GM18507 (cell line): ENCODE measurements at regions not wholly inside any gene's neighbourhood (a gene's known extent, or its start where the extent isn't known, plus 50 kb on each side); places are given as distances from the start of the nearest gene placed in this dataset.

Source experiments
- DNase-seq: peaks from one replicate; pipeline ENCODE4 v3.0.0; 2011; ENCODE audit warnings: low read depth; ENCODE audit not compliant: insufficient read length; ENCODE audit errors: extremely low spot score
- FAIRE-seq: peaks from 2 replicates; lab custom pipeline; 2011; peaks lifted over from hg19 to GRCh38; lab: Jason Lieb, UNC

DNA sequence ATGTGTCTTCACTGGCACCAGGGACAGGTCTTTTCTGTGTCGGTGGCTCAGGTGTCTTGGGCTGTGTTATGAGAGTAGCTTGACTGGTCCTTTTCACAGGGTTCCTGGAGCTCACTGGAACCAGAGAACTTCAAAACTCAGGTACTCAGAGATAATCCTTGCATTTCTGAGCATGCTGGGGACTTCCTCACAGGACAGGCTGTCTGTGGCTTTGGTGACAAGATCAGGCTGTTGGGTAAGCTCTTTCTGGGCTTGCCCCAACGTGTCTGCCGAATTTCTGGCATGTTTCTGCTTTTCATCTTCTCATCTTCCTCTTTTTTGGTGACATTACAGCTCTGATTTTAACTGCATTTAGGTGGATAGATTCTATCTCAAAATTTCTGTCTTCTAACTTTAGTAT lies 270.0 kb downstream of the CDH26 start:
- DNase-seq = no peak
- no peak for FAIRE-seq

DNA sequence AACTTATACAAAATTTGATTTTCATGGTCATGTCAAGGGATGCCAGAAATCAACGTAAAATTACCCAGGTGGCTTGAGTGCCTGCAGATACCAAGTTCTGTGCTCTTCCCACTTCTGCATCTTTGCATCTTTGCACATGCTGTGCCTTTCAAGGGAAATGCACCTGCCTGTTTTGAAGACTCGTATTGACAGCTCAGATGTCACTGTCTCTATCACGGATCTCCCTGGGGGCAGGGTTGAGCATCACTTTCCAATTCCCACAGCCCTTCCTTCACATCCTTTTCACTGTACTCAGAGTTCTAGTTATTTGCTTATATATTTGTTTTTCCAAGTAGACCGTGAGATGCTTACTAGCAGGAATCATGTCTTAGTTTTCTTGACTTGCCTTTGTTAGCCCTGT lies 274.2 kb downstream of the CDH26 start:
- no peak for DNase-seq
- no peak for FAIRE-seq

DNA sequence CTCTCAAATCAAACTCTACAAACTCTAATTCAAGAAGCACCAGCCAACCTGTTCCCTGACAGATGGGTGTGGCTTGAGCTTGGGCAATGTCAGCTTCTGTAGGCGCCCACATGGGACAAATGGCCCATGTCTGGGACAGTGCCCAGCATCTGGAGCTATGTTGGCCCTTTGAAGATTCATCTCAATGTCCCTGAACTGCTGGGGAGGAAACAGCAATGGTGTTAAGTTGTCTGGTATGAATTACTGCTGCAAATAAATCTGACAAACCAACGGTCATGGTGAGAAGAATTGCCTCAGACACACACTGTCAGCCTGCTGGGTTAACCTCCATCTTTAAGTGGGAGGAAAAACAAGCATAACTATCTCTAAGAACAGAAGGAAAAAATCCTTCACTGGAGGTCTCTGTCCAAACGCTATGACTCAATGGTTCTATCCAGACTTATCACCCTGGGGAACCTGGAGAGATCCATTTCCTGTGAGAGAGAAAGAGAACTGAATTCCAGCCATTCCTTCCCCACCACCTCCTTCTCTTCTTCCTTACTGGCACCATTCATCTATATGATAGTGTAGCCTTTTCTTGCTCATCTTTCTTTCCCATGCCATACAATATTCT lies 274.9 kb downstream of the CDH26 start:
- no peak for DNase-seq

DNA sequence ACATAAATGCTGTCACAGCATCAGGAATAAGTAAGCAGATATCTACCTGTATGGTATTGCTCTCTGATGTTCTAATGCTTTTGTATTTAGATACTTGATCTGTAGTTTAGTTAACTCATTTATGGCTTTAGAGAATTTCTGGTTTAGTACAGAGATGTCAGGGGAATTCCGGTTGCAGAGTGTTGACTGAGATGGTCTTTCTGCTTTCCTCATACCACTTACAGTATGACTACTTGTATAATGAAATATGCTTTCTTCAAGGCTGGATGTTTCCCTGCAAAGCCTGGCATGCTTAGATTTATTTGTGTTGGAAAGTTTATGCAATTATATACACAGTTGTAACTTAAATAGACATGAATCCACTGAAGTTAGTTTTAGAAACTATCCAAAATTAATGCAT lies 278.4 kb downstream of the CDH26 start:
- no peak for DNase-seq
- no peak for FAIRE-seq

More for the DNA sequence above, 274.9 kb downstream of the CDH26 start:
- no peak for FAIRE-seq

DNA sequence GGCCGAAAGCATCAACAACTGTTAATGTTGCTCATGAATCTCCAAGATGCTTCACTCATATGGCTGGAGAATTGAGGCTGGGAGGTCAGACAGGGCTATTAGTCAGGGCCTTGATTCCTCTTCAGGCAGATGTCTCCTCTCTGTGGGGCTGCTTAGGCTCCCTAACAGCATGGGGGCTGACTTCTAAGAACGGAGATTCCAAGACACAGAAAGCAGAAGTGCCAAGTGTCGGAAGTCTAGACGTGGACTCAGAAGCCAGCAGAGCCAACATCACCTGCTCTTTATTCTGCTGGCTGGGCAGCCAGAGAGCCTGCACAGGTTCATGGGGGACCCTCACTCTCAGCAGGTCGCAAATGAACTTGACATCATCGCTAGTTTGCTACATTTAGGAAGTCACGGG lies 279.8 kb downstream of the CDH26 start:
- no peak for DNase-seq
- FAIRE-seq = no peak

DNA sequence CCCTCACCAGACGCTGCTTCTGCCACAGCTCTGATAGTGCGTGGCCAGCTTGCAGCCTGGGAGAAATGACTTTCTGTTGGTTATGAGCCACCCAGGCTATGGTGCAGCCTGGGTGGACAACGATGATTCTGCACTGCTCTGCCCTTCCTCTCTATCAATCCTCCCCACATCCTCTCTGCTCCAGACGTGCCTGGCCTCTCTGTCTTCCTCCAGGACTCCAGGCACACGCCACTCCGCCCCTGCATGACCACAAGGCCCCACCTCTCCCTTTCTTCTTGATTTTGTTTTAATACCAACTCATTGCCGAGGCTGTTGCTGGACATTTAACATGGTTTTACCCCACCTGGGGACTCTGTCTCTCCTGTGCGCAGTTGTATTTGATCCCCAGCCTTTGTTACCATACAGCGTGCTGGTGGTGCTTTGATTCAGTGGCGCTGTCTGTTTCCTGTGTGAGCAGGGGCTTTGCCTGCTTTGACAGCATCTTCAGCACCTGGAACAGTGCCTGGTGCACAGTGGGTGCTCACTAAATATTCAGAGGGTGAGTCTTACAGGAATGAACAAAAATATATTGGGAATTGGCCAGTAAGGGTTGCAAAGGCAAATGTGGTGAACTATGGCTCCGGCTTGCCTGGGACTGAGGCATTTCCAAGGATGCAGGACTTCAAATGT lies 280.9 kb downstream of the CDH26 start:
- DNase-seq (no peak), FAIRE-seq (no peak)

DNA sequence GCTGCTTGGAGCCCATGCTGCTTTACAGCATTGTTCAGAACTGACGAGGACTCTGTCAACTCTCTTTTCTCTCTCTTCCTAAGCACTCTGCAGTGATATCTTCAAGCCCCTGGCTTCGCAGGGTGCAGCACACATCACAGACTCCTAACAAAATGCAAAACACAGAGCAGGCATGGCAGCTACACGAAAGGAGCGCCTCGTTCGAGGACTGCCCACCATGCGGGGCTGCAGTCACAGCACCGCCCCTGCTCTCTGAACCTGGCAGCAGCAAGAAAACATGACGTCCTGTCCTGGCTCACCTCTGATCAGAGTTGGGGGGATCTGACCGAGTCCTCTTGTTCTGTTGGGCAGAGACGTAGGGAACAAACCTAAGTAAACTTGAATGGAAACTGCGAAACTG lies 281.7 kb downstream of the CDH26 start:
- DNase-seq (no peak), FAIRE-seq (no peak)

DNA sequence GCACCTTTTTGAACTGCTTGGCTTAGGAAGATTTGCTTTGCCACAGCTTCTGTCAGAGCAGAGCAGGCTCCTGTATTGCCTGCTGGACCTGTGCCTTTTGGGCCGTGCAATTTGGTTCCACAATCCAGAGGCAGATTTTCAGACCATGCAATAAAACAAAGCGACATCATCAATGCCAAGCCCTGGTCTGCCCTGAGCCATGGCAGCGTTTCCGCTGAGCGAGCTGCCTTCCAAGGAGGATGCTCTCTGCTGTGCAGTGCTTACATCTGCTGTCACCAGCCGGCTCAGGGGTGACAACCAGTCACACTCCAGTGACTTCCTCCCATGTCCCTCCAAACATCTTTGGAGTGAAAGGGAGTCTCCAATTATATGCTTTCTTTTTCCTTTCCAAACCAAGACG lies 282.2 kb downstream of the CDH26 start:
- FAIRE-seq (no peak), DNase-seq (no peak)

DNA sequence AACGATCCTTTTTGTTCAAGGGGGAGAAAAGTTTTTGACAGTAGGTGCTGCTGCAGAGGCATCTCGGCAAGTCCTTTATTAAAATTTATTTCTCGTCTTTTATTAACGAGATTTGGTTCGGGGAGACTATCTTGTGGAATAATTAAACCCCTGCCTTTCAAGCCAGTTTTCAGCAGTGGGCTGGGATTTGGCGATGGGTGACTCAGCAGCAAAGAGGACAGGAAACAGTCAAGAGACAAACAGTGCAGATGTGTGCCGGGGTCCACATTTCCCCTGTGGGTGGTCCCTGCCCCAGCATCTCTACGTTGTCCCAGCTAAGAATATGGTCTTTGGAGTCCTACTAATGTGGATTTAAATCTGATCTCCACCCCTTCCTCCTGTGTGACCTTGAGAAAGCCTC lies 282.8 kb downstream of the CDH26 start:
- DNase-seq = no peak
- no peak for FAIRE-seq

DNA sequence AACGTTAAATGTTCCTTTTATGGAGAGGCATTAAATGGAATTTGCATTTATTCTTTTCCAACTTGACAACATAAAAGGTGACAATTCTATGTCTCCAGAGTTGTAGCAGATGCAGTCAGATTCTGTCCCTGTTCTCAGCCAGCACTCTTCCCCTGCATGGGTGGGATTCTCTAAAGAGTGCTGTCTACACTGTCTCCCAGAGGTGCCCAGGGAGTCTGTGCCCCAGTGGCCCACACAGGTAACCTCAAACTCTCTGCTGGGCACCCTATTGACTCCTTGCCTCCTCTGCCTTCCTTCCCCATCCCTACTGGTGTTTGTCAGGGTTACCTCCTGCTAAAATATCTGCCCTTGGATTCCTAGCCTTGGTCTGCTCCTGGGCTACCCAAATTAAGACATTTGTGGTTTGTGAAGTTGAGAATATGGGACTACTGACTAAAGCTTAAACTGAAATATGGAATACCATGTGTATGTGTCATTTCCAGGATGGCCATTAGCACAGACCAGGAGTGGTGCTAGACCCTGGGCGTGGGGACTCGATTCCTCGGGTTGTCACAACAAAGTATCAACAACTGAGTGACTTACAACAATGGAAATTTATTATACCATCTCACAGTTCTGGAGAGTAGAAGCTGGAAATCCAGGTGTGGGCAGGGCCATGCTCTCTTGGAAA lies 284.7 kb downstream of the CDH26 start:
- FAIRE-seq = no peak
- no peak for DNase-seq

DNA sequence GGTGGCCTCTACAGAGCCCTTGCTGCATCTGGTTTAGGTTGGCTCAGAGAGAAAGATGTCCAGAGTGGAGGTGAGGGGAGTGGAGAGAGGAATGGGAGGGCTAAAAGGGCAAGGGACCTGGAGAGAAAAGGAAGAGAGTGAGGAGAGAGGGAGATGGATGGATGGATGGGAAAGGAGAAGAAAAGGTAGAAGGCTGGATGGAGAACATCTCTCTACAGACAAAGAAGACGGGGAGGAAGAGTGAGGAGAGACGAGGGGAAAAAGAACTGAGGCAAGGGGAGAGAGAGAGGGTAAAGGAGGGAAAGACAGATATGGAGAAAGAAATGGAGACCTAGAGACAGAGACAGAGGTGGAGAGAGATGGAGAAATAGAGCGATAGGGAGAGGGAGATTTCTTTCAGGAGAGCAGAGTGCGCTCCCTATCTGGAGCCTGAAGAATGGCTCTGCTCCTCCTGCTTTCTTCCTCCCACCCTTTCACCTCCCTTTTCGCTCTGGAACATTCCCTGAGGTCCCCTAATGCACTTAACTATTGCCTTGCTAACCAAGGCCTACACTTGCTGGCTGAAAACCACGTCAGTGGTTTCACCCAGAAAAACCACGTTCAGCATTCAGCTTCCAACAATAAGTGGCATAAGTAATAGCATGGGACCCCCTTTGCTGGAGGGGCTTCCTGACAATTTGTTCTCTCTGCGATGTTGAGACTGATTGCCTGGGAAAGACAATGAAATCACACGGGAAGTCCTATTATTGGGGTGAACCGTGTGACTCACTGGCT lies 286.3 kb downstream of the CDH26 start:
- DNase-seq (no peak), FAIRE-seq (no peak)

DNA sequence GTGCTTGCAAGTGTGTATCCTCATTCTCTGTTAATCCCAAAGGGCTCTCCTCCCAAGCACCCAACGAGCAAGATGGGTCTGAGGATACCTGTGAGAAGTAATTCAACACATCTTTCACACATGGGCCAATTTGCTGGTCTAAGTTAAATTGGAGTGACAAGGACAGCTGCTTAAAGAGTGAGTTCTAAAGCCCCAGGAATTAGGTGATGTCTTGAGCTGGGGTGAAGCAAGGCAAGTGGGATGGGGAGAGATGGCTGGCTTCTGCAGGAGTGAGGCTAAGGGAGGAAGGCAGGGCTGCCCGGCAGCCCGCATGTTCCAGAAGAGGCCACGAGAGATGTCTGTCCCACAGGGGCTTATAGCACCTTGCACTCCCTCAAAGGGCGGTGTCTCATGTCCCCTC lies 288.5 kb downstream of the CDH26 start:
- DNase-seq (no peak), FAIRE-seq (no peak)

DNA sequence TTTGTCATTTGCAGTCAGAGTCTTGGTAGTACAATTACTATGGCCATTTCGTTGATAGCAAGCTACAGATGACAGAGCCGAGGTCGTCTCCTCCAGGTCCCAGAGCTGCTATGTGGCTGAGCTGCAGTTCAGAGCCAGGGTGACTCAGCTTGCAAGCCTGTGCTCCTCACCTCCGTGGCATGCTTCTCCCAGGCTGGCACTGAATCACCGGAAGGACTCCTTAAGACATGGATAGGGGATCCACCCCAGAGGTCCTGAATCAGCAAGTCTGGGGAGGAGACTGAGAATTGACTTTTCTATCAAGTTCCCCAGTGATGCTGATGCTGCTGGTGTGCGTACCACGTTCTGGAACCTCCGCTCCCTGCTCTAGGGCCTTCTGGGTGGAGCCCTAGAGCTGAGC lies 291.2 kb downstream of the CDH26 start:
- no peak for DNase-seq

DNA sequence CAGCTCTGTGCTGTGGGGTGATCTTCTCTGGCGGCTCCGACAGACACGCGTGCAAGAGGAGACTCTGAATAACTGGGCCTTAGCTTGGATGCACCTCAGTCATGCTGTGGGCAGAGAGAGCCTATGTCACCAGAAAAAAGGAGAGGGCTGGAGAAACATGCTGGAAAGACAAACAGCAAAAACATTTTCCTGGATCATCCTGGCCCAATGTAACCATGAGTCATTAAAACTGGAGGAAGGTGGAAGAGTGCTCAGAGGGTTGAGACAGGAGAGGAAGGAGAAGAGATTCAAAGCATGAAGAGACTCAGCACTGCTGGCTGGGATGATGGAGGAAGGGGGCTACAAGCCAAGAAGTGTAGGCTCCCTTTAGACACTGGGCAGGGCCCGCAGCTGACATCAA lies 292.0 kb downstream of the CDH26 start:
- no peak for FAIRE-seq
- no peak for DNase-seq

More for the DNA sequence above, 291.2 kb downstream of the CDH26 start:
- no peak for FAIRE-seq

DNA sequence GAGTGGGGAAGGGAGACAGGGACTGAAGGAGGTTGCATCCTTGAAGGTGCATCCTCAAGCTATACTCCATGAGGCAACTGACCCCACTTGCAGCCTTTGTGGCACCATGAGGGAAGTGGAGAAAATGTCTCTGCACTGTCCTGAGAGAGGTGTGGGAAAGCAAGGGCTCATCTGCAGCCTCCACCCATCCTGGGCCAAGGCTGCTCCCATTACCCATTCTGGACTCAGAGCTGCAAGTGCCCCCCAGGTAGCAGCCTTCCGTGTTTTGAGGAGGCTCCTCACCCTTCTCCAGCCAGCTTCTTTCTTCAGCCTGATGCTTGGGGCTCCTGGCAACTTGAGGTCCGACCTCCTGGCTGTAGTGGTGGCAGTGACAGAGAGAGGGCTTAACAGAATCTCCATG lies 294.6 kb downstream of the CDH26 start:
- FAIRE-seq = no peak
- DNase-seq = no peak

DNA sequence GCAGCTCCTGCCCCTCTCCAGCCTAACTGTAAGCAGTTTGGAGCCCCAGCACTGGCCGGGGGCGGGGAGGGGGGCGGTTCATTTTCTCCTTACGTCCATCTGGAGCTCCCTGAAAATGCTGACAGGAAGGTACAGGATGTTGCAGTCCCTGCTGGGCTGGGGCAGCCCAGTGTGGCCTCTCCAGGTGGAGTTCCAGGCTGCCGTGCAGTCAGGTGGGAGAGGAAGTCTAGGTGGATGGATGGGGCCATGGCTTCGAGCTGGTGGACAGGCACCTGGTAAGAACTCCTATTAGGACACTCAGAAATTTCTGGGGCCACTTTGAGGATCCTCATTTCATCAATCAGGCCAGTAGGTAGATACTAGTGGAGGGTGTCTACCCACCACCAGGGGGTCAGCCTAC lies 295.2 kb downstream of the CDH26 start:
- DNase-seq (no peak), FAIRE-seq (no peak)

DNA sequence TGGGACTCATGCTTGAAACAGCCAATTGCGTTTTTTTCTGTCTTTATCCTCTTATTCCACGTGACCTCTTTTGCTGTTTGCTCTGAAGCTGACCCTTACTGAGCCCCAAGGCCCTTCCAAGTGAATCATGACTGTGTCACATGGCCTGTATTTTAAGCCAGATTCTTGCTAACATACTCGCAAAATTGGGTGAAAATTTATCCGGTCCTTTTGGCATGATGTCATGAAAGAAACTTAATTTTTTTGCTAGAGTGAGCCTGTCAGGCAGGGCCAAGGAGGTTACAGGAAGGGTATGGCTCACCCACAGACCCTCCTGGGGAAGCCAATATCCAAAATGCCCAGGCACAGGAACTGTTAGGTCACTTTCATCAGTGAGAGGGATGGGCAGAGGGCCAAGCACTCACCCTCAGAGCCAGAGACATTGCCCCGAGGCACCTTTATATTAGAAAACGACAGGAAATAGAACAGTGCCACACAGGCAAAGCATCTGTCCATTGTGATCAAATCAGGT lies 296.7 kb downstream of the CDH26 start:
- no peak for DNase-seq
- no peak for FAIRE-seq

DNA sequence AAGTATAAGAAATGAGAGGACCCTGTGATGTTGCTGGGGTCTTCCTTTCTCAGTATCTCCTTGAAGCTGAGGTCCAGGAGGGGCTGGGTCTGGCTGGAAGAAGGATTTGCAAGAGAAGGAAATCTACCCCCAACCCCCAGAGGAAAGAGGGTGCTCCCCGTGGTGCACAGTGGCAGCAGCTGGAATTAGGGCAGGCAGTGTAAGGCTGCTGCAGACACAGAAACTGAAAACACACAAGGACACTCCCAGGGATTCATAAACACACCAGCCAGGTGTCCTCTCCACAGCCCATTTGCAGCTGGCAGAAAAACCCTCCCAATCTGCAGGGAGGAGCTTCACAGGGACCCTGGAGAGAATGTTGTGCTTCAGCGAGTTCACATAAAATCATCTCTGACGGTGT lies 297.2 kb downstream of the CDH26 start:
- DNase-seq (no peak), FAIRE-seq (no peak)

DNA sequence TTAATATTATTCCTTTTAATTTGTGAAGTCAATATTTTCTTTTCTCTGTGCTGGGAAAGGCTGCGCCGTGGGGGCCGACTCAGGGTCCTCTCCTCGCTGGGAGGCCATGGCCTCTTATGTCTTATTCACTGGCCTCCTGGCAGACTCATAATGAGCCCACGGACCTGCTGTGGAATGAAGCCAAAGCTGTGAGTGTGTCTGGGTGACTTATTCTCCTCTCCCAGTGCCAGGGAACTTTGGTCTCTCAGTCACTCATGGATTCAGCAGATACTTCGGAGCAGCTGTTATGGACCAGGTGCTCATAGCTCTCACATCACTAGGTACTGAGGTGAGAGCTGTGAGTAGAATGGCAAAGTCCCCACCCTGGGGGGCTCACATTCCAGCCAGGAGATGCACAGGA lies 297.6 kb downstream of the CDH26 start:
- DNase-seq (no peak), FAIRE-seq (no peak)

DNA sequence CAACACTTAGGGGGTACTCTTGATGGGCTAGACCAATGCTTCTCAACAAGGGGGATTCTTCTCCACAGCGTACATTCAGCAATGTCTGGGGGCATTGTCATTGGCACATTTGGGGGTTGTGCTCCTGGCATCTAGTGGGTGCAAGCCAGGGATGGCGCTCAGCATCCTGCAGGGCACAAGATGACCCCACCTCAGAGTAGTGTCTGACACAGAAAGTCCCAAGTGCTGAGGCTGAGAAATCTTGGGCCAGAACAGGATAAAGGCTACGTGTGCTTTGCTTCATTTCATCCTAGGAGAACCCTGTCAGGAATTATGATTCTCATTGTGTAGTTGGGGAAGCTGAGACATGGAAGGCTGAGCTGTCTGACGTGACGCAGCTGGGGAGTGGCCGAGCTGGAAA lies 298.6 kb downstream of the CDH26 start:
- FAIRE-seq = no peak

More for the DNA sequence above, 298.6 kb downstream of the CDH26 start:
- DNase-seq = no peak
